CD4-positive, alpha-beta T cell treated with Interleukin-10 for 1 hour (primary cell): ENCODE measurements at regions not wholly inside any gene's neighbourhood (a gene's known extent, or its start where the extent isn't known, plus 50 kb on each side); places are given as distances from the start of the nearest gene placed in this dataset.

ENCODE experiments used
- DNase-seq: peaks from one replicate; pipeline ENCODE4 v3.0.0-alpha.2; 2020

- DNase-seq, result no peak
Observed at GRCh38 chr21:41561701-41562100, 53.7 kb upstream of the TMPRSS2 start.

- no peak for DNase-seq
Observed at GRCh38 chr21:41560661-41561158, 52.8 kb upstream of the TMPRSS2 start.

GRCh38 chr21:41559658-41560631 lies 52.0 kb upstream of the TMPRSS2 start:
- DNase-seq, result no peak

- DNase-seq, result no peak
Observed at GRCh38 chr21:41558842-41559241, 50.9 kb upstream of the TMPRSS2 start.

DNA sequence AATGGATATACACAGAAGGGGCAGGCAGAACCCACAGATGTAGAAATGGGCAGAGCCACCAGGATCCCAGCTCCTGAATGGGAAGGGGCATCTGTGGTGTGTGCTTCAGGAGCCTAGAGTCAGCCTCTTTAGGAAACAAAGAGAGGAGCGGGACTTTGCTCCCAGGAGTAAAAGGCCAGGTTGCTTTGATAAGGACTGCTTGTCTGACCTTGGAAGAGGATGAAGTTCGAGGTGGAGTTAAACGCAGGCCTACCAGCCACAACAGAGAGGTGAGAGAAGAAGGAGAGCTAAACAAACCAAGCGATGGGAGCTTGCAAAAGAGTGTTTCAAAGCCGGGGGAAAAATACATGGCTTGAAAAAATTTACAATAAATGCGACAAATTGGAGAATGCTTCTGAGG lies 49.9 kb upstream of the TMPRSS2 start:
- DNase-seq, result no peak
